ENCODE measurements at regions not wholly inside any gene's neighbourhood (a gene's known extent, or its start where the extent isn't known, plus 50 kb on each side); places are given as distances from the start of the nearest gene placed in this dataset.

- TF ChIP-seq SMC3 (IDR thresholded peaks at IDR 0.05), result no peak
- no peak for TF ChIP-seq RCOR1 (IDR thresholded peaks at IDR 0.05; ENCODE audit: low read depth, low read length)
- TF ChIP-seq CTCF (IDR thresholded peaks at IDR 0.05), result no peak
- no peak for TF ChIP-seq JUNB (IDR thresholded peaks at IDR 0.05)
- TF ChIP-seq POLR2A (IDR thresholded peaks at IDR 0.05; ENCODE audit: low read length), result no peak
- no peak for TF ChIP-seq NFE2L2 (conservative IDR thresholded peaks at IDR 0.05; ENCODE audit: low read length)
- TF ChIP-seq ZSCAN20 (CRISPR knock-in tag; IDR thresholded peaks at IDR 0.05), result no peak
- TF ChIP-seq EHMT2 (IDR thresholded peaks at IDR 0.05; ENCODE audit: low read depth), result no peak
- TF ChIP-seq RAD21 (conservative IDR thresholded peaks at IDR 0.05 in 1 of 2, IDR thresholded peaks at IDR 0.05 in 1 of 2), result no peak
- no peak for TF ChIP-seq CBX8 (IDR thresholded peaks at IDR 0.05)
- TF ChIP-seq, protein P1, sequence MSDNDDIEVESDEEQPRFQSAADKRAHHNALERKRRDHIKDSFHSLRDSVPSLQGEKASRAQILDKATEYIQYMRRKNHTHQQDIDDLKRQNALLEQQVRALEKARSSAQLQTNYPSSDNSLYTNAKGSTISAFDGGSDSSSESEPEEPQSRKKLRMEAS (IDR thresholded peaks at IDR 0.05), result no peak
Observed at GRCh38 chr3:130823241-130823884, 70.5 kb upstream of the ATP2C1 start.
